ENCODE measurements at regions not wholly inside any gene's neighbourhood (a gene's known extent, or its start where the extent isn't known, plus 50 kb on each side); places are given as distances from the start of the nearest gene placed in this dataset.

DNA sequence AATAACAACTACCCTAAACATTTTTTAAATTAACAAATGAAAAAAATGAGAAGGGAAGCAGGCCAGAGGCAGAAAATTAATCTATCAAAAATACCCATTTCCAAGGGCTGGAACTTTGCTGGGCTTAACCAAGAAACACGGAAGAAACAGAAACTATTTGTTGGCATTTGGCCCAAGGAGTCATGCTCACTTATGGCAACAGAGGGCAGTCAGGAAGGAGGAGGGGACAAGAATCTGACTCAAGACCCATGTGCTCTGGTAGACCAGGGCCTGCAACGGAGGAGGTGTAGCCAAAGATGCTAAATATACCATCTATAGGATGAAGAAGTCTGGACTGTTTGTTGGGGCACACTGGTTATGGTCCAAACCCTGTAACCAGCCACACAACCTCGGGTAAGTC is 496.7 kb downstream of the COG6 start:
- no peak for DNase-seq

DNA sequence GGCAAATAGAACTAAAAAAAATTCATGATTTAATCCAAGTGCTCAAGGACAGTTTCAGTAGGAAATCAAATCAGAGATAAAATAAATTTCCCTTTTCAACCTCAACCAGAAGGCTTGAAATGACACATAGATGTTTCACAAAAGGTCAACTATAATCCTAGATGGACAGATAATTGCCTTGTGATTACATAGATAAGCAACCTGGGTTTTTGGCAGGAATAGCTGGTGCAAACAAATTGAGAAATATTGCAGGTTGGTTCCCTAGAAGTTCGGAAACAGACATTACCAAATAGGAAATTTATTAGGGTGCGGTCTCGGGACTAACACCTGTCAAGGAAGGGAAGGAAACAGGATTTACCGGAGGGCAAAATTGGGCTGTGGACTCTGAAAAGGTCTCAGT is 497.5 kb downstream of the COG6 start:
- no peak for DNase-seq

DNA sequence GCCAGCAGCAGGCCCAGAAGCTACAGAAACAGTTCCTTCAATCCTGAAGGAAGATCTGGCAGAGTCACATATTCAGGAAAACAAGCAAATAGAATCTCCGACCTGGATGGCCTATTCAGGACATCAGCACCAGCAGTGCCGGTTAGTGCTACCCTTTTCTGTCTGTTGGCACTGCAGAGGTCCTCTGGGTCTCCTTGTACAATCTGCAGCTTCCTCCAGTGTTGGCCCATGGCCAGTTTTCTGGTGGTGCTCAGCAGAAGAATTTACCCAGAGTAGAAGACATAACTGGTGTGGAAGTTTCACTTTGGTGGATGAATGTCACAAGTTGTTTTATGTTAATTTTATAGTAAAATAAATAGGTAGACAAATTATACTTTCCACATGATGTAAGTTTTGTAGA is 498.1 kb downstream of the COG6 start:
- DNase-seq, result no peak

DNA sequence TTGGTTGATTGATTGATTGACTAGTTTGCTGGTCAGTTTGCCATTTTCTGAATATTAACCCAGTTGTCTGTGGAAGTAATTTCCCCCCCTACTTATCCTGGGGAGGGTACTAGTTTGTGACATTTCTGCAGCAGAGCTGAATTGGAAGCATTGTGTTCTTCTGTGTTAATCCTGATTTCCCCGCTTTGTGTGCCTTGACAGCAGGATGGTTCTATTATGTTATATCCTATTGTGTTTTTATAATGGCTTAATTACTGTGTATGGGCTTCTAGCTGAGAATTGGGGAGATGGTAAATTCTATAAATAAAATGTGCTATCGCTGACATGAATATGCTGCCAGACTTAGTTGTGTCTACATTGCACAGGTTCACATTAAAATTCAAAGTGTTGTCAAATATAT is 499.7 kb downstream of the COG6 start:
- DNase-seq, result no peak

DNA sequence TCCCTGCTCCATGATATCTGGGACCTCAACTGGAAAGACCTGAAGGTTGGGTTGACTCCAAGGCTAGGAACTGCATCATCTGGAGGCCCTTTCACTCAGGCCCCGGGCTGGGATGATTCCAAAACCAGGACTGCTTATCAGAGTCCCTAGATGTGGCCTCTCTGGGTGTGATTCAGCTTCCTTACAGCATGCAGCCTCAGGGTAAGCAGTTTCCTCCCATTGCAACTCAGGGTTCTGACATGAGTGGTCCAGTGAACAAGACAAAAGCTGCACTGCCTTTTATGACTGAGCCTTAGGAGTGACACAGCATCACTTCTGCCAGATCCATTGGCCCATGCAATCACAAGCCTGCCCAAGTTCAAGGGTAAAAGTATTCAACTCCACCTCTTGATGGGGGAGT is 502.8 kb downstream of the COG6 start:
- no peak for DNase-seq

DNA sequence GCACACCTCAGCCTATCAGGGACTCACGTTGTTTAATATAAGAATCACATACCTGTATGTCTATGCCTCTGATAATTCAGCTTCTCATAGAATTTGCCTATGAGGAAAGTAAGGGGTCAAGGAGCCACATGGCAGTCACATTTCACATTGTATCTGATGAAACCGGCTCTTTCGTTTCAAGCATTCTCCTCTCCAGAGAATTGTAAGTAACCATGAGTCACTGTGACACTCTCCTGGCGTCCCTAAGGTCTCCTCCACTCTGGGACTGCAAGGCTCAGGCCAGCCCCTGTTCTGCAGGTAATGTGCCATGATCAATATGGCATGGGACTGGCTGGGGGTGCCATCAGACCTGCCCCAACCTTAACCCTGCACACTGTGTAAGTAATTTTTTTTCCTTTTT is 503.3 kb downstream of the COG6 start:
- DNase-seq, result no peak

DNA sequence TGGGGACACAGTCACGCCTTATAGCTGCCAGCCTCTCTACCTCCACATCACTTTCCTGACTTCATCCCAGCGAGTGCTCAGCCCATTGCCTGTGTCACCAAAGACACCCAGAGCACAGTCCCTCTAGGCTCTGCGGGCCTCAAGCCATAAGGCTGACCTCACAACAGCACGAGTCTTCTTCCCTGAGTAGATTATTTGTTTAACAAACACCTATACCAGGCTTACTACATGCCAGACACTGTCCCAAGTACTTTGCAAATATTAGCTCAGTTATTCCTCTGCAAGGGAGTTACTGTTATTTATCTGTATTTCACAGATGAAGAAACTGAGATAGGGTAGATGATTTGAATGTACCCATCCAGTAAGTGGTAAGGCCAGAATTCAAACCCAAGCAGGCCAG is 504.3 kb downstream of the COG6 start:
- DNase-seq, result no peak

DNA sequence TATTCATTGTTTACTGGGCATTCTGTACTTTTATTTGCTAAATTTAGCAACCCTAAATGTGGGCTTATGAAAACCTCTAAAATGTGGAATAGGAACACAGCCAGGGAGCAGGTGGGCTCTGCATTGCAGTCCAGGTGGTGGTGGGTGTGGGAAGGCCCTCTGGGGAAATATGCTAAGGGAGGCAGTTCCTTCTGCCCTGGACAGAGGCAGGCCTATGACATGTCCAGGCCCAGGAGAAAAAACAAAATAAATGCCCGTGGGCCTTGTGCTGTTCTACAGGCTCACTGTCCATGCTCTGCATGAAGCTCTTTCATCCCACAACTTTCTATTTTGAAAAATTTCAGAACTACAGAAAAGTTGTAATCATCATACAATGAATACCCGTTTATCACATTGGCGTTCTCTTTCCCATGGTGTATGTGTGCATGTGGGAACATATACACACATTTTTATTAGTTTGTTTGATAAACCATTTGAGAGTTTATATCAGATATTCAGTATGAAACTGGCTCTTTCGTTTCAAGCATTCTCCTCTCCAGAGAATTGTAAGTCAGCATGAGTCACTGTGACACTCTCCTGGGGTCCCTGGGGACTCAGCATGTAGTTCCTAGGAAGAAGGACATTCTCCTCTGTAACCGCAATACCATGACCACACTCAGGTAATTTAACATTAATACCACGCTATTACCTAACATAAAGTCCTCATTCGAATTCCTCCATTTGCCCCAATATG is 505.3 kb downstream of the COG6 start:
- DNase-seq, result no peak

DNA sequence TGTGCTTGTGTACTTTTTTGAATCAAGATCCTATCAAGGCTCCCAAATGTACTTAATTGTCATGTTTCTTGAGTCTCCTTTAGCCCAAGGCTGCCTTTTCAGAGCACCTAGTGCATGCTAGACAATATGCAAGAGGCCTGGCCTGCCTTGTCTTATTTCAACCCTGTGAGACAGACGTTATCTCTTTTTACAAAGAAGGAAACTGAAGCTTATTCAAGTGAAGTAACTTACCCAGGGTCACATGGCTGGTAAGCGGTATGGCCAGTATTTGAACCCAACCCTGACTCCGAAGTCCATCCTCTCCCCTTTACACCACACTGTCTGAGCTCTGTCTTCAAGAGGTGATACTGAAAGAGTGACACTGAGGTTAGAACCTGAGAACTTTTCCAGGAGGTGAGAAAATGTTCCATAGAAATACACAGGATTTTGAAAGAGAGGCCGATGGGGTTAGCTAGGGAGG is 505.1 kb downstream of the FOXO1 start:
- no peak for DNase-seq

DNA sequence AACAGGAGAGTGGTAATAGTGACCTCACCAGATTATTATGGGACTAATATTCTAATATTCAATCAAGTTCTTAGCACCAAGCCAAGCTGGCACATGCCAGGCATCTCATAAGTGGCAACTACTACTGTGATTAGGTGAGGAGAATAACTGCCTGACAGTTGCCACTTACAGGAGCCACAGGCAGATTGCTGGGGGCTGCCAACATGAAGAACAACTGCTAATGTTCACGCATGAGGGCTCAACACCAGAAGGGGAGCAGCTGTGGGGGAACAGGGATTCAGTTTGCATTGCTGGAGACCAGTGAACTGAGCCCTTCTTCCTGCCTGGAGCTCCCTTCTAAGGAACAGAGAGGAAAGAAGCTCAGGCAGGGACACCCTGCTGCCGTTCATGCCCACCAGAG is 504.5 kb downstream of the FOXO1 start:
- DNase-seq, result no peak

DNA sequence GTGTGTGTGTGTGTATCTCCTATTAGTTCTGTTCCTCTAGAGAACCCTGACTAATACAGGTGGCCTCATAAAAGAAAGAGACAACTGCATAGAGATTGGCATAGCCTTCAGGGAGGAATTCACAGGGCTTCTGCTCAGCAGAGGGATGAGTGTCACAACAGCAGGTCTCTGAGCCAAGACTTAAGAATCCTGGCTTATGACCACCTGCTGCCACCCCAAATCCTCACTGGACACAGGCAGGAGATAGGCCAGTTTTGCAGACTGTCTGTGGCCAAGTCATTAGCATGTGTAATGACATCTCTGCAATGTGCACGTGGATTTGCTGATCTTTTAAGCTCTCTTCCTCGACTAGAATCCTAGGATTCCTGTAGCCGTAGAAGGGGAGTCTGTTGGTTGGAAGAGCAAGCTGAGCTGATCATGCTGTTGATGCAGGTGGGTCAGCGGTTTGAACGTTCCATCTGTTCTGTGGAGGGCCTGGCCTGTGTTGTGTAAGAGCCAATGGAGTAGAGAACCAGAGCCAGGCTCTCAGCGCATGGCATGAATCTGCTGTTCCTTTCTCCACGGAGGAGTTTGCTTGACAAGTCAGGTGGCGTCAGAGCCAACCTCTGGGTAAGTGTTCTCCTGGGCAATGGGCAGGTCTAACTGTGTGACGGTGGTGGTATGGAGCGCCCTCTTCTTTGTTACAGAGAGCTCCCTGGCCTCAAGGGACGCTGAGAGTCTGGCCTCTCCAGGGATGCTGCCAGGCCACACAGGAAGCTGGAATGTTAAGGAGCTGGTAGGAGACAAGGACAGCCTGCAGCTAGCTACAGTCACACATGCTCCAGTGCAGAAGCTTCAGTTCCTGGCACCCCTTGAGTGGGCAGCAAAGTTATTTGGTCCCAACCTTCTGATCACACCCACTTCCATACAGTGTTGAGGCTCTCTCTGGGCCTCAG is 503.1 kb downstream of the FOXO1 start:
- DNase-seq, result no peak

DNA sequence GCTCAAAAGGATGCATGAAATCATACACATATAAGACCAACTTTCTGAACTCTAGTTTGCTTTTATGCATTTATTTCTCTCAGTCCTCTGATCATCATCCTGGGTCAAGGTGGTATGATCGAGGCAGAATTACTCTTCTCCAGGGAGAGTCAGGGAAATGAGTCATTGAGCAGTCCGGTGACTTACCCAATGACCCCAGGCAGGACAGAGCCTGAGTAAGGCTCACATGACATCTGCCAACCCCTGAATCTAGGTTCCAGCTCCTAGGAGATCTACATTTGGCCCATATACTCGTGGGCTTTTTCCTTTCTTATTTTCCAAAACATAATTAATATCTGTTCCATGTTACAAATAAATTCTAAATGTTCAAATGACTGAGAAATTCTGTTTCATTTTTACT is 502.3 kb downstream of the FOXO1 start:
- no peak for DNase-seq

DNA sequence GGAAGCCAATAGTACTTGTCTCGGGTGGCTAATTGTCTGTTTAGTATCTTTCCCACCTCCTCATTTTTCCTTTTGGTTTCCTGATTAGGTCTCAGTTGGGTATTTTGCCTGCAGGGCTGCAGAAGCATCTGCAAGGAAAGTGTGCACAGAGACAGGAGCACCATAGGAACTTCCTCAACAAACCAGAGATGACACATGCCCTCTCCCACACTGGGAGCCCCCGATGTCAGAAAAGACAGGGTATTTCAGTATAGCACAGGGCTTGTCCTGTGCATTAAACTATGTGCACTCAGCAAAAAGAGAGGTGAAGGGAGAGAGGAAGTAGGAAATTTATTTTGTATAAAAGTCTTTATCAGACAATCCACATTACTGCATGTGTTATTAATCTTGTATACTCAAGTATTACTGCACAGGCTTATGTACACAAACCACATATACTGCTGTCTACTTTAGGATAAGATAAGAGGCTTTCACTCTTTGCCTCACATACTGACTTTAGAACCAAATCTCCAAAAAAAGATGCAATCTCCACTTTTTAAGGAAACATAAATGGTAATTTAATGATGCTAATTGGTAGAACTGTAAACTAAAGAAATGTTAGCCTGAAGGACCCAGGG is 501.0 kb downstream of the FOXO1 start:
- no peak for DNase-seq

DNA sequence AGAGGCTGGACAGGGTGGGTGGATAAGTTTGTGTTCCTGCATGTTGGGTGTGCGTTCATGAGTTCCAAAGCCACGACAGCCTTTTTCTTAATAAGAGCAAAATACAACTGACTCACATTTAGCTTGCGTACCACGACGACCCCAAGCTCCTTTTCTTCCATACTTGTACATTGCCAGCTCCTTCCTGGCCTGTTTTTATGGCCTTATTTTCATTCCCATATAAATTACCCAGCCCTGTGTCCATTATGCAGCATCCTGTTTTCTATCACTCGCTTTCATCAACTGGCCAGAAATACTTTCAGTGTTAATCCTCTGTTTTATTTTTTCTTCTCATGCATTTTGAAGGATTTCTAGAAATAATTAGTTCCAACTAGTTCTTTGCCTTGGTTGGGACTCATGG is 499.1 kb downstream of the FOXO1 start:
- DNase-seq, result no peak

DNA sequence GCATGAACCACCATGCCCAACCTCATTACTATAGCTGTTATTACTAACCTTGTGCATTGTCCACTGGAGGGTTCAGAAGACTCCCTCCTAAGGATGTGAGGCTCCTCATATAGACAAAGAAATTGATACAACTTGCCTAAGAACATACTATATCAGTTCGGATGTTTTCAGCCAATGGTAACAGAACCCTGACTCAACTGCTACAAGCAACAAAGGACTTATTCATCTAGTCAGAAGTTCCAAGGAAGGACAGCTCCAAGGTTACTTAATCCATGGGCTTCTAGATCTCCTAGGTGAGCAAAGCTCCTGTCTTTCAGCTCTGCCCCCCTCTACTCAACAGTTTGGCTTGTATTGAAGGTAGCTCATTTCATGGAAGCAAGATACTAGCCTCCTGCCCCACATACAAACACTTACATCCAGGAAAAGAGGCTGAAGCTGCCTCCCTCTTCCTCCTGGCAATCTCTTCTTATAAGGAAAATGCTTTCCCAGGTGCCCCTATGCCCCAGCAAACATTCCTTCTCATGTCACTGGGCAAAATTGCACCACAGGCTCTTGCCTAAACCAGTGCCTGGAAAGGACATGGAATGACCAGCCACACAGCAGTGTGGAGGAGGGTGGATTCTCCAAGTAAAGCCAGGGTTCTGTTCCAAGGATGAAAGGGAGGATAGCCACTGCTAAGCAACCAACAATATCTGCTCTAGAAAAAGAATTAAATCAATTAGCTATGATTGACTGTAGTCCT is 497.8 kb downstream of the FOXO1 start:
- no peak for DNase-seq

DNA sequence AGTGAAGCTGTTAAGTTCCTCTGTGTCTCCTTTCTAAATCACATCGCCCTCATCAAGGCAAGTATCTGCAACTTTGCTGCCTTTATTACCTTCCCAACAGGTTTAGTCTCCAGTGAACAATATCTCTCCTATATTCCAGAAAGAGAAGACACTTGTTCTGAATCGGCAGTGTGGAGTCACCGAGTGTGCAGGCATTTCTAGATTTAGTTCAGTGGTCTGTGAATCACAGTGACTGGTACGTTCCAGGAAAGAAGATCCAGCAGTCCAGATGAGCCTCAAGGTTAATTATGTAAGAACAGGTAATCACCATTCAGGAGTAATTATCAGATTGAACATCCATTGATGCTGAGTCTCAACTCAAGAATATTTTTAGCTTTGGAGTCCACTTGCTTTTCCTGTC is 497.0 kb downstream of the FOXO1 start:
- no peak for DNase-seq

DNA sequence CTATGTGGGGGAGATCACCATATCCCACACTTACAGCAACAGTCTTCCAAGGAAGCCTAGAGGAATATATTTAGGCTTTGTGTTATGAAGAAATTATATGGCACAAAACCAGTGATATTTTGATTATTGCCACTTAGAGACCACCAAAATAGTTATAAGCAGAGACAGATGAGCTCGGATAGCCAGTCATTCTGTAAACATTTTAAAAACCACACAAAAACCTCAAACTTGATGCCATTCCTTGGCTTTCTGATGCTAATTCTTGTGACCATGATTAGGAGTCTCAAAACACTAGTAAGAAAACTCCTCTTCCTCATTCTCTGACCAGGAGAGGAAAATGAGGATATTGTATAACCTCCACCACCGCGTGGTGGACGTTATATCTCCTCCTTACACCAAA is 496.4 kb downstream of the FOXO1 start:
- DNase-seq, result no peak

DNA sequence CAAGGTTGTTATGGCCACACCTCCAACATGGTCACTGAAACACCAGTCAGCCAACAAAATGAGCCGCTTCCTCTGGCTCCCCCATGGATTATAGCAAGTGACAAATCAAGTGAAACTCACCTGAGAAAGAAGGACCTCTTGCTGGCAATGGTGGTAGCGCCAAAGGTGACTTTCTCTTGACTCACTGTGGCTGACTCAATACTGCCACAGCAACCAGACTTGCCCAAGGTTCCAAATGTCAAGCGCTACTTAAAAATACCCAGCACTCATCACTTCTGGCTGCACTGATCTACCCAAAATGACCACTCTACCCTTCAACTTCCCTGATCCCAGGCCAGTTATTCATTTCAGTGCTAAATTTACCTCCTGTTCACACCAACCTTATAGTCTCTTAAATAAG is 495.5 kb downstream of the FOXO1 start:
- DNase-seq, result peak; percentile 36

DNA sequence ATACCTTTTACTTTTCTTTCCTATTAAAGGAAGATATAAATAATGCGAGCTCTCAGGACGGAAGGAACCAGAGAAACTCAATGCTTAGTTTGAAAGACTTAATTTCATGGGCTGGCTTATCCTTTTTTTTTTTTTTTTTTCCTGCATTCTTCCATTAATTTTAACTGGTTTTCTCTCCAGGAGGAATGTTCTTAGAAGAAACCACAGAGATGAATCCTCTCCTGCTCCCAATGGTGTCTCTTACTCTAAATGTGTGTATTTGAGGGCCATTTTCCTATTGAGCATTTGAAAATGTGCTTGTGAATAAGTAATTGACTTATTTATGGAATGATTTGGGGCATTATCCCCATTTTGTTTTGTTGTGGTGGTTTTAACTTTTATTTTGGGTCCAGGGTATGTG is 494.9 kb downstream of the FOXO1 start:
- DNase-seq, result no peak

DNA sequence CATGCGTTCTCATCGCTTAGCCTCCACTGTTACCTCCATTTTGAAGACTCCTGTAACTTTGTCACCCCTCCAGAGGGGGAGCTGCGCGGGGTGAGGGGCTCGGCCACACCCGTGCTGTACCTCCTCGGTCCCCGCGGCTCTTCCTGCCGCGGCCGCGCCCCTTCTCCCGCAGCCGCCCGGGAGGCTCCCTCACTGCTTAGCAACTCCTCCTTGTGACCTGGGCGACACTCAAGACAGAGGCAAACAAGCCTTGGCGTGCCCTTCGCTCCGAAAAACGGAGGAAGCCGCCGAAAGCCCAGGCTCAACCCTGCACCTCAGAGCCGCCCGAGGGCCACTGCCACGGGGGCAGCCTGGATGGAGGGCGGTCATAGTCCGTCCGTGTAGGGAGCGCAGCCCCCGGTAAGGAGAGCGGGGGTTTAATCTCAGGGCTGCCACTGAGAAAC is 494.3 kb downstream of the FOXO1 start:
- no peak for DNase-seq

DNA sequence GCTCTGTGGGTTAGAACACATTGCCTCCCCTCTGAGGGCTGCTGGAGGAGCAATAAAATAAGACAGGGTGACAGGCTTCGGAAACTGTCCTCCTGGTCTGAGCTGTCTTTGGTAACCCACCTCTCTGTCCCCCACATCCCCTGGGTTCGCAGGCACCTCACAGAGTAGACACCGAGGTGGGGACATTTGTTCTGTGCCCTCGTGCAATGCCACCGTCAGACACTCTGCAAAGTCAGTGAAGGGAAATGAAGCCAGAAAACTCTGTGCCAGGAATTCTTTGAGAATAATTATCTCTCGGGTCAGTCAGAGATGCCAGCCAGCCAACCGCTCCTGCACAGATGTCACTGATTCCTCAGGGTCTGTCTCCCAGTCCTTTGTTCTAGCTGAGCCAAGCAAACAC is 493.6 kb downstream of the FOXO1 start:
- DNase-seq, result no peak

DNA sequence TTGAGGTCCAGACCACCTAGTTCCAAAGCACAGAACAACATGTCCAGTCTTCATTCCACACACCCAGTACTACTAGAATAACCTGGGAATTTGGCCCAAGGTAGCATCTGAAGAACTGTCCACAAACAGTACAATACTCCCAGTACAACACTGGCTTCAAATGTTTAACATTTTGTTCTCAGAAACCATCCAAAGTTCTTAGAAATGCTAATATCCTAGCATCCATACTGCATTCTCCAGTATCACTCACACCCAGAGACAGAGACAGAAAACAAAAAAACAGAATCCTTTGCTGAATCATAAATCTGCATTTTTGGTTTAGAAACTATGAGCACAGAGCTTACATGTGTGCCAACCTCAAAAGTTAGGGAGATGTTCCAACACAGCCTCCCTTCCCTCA is 490.8 kb downstream of the FOXO1 start:
- DNase-seq, result no peak

DNA sequence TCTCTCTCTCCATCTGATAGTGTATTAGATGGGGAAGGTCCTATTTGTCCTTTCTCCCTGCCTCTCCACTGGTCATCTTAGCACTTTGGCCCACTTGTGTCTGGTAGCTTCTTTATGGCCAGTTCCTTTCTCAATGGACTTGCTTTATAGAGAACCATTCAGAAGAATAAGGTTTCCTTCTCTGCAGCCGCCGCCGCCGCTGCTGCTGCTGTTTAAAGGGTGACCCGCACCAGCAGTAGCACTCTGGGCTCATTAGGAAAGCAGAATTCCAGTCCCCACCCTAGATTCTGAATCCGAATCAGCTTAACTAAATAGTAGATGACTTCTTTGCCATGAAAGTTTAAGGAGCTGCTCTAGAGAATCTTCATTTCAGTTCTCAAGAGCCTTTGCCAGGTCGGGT is 490.2 kb downstream of the FOXO1 start:
- no peak for DNase-seq
